ENCODE measurements at regions not wholly inside any gene's neighbourhood (a gene's known extent, or its start where the extent isn't known, plus 50 kb on each side); places are given as distances from the start of the nearest gene placed in this dataset.
"Not testable (repeated sequence)": the region's sequence is repeated elsewhere in the genome, so short reads cannot be mapped to it uniquely, and the experiment has no call there.

DNA sequence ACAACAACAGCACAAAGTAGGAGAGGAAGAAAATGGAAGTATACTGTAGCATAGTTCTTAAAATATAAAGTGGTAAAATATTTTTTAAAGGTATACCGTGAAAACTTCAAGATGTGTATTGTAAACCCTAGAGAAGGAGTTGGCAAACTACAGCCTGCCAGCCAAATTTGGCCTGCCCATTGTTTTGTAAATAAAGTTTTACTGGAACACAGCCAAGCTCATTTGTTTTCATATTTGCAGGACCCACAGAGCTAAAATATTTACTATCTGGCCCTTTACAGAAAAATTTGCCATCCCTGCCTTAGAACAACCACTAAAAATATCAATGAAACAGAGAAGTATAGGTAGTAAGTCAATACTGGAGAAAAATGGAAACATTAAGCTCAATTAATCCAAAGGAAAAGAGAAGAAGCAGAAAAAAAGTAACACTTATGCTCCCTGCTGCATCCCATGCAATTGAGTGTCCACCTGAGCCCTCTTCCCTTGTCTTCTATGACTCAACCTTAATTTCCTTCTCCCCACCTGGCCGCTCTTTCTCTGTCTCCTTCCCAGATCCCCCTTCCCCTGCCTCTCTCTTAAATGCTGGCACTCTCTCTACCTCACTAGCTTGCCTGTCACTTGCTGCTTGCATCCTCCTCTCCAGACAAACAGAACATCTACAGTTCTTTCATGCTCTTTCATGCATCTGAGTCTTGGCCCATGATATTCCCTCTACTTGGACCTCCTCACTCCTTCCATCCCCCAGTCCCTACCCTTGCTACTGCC lies 50.6 kb upstream of the FER start:
- DNase-seq = no peak

DNA sequence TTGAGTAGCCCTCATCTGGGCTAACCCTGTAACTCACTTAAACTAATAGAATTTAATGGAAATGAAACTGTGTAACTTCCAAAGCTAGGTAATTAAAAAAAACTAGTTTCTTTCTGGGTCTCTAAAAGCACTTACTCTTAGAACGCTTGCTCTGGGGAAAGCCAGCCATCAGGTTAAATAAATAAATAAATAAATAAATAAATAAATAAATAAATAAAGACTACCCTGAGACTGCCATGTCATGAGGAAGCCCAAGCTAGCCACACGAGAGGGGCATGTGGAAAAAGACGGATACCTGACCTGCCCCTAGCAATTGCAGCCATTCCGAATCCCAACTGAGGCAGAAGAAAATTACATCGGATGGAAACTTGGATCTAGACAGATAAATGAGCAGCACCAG lies 51.3 kb upstream of the FER start:
- no peak for DNase-seq

- no peak for DNase-seq
These were observed 59.2 kb upstream of the FER start for GRCh38 chr5:108688485-108688884.

GRCh38 chr5:108687595-108688200 lies 60.0 kb upstream of the FER start:
- DNase-seq = no peak

DNA sequence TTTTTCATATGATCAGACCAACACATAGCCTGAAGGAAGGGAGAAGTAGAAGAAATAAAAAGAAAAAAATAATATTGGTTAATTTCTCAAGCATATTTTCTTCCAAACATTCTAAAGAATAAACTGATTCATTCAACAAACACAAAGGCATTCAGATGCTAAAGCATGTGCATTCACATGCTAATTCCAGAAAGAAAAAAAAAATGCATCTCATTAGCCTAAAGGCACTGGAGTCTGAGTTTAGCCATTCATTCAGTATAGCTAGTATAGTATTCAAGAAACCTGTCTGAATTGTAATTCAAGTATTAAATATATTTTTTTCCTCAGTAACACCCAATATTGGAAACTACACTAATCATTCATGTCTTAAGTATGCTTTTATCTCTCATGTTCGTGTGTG lies 61.0 kb upstream of the FER start:
- DNase-seq = no peak

GRCh38 chr5:108685448-108686216 lies 62.1 kb upstream of the FER start:
- not testable (repeated sequence) for DNase-seq

DNA sequence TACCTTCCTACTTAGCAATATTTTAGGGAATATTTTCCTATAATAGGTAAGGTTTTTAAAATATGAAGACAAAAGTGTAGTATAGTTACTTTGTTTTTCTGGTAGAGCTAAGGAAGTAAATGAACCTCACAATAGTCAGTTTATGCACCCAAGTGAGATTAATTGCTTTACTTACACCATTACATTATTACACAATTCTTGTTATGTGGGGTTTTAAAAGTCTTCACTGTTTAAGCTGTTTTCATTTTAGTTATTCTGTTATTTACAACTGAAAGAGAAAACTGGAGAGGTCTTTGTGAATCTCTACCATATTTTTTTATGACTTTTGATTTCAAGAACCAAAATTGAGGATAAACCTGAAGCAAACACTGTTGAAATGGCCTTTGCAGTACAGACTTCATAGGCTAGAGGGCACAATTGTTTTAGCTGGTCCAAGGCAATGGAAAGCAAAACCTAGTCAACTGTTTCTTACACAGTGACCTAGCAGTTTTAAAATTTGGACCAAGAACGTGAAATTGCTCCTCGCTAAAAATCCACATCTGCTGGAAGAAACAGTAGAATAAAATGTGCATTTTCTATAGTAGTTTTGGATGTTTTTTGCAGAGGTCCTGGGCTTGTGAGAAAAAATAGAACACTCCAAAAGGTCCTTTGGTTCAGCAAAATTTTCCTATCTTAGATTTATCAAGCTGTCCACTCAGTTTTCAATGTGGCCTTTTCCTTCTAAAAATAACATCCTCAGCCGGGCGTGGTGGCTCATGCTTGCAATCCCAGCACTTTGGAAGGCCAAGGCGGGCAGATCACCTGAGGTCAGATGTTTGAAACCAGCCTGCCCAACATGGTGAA lies 66.4 kb upstream of the FER start:
- no peak for DNase-seq

- no peak for DNase-seq
These were observed 69.6 kb upstream of the FER start for GRCh38 chr5:108678091-108678490.

DNA sequence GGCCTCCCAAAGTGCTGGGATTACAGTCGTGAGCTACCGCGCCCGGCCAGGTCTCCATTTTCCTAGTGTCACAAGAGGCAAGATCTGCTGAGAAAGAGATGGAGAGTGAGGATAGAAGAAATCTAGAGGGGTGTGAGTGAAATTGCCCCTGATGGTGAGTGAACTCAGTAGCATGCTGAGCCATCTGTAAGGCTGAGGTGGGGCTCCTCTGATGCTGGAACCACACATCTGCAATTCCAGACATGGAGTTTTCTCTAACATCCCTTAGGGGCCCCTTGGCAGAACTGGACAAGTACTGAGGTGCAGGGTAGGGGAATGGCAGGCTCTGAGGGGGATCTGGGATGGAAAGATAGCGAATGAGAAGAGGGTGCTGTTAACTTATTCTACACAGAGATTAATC lies 72.0 kb upstream of the FER start:
- no peak for DNase-seq

DNA sequence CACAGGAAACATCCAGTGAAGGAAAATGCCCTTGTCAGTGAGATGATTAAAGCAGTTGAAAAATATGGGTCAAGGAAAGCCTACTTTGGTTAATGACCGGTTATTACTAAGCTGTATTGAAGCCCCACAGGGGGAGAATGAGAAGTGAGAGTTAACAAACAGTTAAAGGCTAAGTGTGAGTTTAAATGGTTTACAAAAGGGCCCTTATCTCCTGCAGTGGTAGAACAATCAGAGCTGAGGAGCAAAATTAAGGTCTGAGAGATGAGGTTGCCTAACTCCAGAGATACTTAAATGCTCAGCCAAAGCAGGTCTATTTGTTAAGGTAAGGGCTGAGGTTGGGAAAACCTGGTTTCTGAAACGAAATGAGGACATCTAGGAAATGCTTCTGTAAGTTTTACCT lies 75.1 kb upstream of the FER start:
- no peak for DNase-seq

- DNase-seq = no peak
These were observed 77.0 kb upstream of the FER start for GRCh38 chr5:108670591-108671289.

DNA sequence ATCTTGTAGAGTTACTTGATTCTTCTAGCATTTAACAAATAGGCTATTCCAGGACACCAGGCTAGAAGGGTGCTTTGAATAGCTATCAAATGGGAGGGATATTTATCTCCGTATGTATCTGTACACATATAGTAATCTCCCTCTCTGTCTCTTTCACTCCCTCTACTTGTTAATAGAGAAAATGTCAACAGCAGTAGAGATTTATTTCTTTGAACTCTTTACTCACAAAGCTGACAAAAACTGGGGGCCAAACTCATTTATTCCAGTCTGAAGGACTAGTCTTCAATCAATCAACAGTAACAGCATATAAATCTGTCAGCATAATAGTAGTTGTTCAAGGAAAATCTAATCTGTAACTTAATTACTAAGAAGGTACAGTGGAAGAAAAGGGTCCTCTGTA lies 78.2 kb upstream of the FER start:
- no peak for DNase-seq

DNA sequence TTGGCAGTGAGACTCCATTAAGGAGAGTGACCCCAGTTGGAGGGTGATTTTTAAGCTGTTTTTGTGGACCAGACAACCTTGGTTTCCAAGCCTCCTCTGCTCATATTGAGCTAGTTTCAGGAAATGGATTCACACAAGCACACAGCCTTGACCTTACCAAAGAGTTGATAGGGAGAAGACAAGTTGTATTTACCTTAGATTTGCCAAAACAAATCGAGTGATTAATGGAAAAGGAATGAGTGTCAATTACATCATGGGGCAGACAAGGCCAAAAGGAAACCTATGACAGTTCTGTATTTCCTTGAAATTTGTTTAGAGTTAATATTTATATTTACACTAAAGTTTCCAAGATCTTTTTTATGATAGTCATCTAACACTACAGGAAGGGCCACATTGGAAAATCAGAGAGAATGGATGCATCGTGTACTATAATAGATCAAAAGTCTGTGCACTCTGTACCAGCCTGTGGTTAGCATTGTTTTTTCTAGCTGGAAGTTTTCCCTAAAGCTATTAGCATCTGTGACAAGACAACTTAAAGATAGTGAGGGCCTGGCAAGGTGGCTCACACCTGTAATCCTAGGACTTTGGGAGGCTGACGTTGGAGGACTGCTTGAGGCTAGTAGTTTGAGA lies 86.0 kb upstream of the FER start:
- DNase-seq = no peak

DNA sequence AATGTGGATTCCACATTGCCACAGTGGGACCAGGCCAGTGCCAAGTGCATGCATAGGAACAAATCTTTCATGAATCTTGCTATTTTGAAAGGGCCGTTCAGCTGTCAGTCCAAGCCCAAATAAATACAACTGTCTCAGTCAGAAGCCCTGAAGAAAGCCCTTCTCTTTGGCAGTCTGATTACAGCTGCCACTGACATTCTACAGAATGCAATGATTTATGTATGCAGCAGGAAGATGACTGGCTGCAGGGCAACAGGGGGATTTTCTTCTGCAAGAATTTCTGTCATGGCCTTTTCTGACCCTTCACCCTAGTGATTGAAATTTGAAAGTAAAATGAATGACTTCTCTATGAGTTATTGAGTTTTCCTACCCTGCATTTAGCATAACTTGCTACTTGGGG lies 86.7 kb upstream of the FER start:
- no peak for DNase-seq

DNA sequence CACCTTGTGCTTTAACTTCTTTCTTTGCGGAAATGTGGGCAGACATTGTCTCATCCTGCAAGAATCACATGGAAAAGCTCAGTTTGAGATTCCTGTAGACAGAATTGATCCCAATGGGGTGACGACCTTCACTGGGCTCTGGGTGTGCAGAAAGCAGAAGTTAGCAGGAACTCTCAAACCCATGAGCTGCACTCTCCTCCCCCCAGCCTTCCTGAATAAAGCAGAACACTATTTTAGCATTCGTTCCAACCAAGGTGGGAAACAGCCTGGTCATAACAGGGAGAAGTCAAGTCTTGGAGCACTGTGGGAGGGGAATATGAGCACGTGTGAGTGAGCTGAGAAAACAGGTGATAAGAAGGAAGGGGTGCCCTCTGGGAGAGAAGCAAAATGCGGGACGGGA lies 87.4 kb upstream of the FER start:
- DNase-seq = no peak

DNA sequence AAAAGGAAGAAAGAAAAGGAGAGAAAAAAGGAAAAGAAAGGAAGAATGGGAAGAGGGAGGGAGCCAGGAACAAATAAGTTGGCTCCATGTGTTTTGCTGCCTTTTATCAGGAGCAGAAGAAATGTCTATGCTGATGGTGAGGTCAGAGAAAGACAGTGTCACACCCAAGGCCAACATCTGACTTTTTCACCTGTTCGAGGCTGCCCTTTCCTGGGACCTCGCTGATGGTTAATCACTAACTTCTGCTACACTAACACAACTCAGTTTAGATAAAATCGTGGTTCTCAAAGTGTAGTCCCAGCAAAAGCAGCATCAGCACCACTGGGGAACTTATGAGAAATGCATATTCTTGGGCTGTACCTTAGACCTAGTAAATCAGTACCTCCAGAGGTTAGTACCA lies 88.2 kb upstream of the FER start:
- no peak for DNase-seq

- no peak for DNase-seq
These were observed 91.8 kb upstream of the FER start for GRCh38 chr5:108655750-108656450.

GRCh38 chr5:108654051-108654450 lies 93.6 kb upstream of the FER start:
- no peak for DNase-seq

DNA sequence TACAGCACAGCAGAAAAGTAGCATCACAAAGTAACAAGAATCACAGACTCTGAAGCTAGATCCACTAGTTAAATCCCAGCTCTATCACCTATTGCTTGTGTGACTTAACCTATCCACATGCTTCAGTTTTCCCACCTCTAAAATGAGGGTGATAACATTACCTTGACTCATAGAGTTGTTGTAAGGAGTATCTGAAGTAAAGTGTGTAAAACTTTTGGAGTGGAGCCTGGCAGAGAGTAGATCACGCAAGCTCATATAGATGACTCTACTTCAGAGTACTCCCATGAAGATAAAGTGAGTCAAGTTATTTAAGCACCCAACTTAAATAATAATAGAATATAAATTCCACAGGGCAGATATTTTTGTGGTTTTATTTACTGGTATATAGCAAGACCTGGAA lies 94.5 kb upstream of the FER start:
- DNase-seq = no peak

DNA sequence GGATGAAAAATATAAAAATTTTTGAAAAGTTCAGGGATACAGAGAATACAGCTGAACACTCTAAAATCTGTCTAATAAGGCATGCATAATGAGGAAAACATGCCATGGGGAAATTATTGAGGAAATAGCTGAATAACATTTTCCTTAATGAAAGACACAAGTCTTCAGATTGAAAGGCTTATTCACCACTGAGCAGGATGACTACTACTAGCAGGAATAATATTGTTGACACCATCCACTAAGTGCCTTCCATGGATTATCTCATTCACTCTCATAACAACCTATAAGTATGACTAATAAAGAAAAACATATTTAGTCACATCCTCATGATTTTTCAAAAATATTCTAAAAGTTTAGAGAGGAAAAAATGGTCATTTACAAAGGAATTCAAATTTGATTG lies 96.7 kb upstream of the FER start:
- DNase-seq = no peak

- no peak for DNase-seq
These were observed 98.1 kb upstream of the FER start for GRCh38 chr5:108649646-108650045.

DNA sequence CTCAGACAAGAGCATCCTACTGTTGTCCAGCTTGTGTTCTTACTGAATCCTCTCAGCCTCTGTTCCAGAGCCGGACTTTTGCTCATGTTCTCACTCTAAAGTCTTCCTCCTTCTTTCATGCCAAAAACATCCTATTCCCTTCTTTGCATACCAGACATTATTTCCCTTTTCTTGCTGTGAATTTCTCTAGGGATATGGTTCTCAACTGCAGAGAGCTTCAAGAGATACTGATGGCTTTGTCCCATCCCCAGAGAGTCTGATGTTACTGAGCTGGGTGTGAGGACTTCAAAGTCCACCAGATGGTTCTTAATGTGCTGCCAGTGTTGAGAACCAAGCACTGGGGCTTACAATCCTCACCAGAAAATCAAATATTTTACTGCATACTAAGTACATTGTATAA lies 98.6 kb upstream of the FER start:
- DNase-seq = no peak

Measured in activated CD8-positive, alpha-beta memory T cell treated with anti-CD3 and anti-CD28 coated beads for 24 hours (primary cell).